Sigmoid colon (tissue), 4 donors: ENCODE measurements at regions not wholly inside any gene's neighbourhood (a gene's known extent, or its start where the extent isn't known, plus 50 kb on each side); places are given as distances from the start of the nearest gene placed in this dataset.

ENCODE experiments used
- CTCF ChIP-seq, 4 experiments: fragments of 450-650 bp in 3 of 4; fragments of 200-600 bp in 1 of 4; IDR thresholded peaks; one replicate each; pipeline ENCODE4 v1.5.1; 2016 to 2019; ENCODE audit warnings: antibody characterized with exemption in 4 of 4, mild to moderate bottlenecking in 3 of 4, moderate library complexity in 2 of 4
- EP300 ChIP-seq, 4 donors: sonication (generic); formaldehyde crosslinking; IDR thresholded peaks; one replicate each; pipeline ENCODE4 v1.6.1; 2017; ENCODE audit warnings: antibody characterized with exemption in 4 of 4
- POLR2A ChIP-seq, 2 donors: fragments of 450-650 bp; IDR thresholded peaks; one replicate each; pipeline ENCODE4 v1.6.1; 2016; ENCODE audit warnings: antibody characterized with exemption in 2 of 2, mild to moderate bottlenecking in 2 of 2, moderate library complexity in 2 of 2
- POLR2AphosphoS5 ChIP-seq, 4 donors: sonication (generic); formaldehyde crosslinking; IDR thresholded peaks; one replicate each; pipeline ENCODE4 v1.6.1; 2017; ENCODE audit warnings: antibody characterized with exemption in 4 of 4

- TF ChIP-seq CTCF (IDR thresholded peaks at IDR 0.05) (no peak), POLR2A (IDR thresholded peaks at IDR 0.05) (no peak), POLR2AphosphoS5 (IDR thresholded peaks at IDR 0.05) (no peak), EP300 (IDR thresholded peaks at IDR 0.05) (no peak)
Observed at GRCh38 chr5:97608501-97608900, 425.5 kb upstream of the RIOK2 start.
